K562 (cell line): ENCODE measurements at regions not wholly inside any gene's neighbourhood (a gene's known extent, or its start where the extent isn't known, plus 50 kb on each side); places are given as distances from the start of the nearest gene placed in this dataset.
A peak's percentile ranks its signal among the peaks of the same experiment; 100 is the strongest.

Experiments used
- ATAC-seq: fragments of 200-7000 bp; cut with Tn5 transposase; 3 replicates; pipeline ENCODE4 v1.9.1; 2020; ENCODE audit warnings: moderate library complexity
- BruUV-seq: library from RNA; stranded (reverse); fragments of 400-500 nt; replicated peaks from 2 replicates; lab custom pipeline; 2021; lab: Mats Ljungman, UMichigan
- CTCF ChIA-PET: fragments of 300-600 bp; formaldehyde crosslinking; extraction: SDS; loops from one replicate; lab custom pipeline; 2021; ENCODE audit warnings: low intra/inter-chr PET ratio; lab: Yijun Ruan, JAX
- POLR2A ChIA-PET: fragments of 300-600, 350-650 bp; sonication (Branson Sonifier 250); formaldehyde crosslinking; extraction: SDS; loops from one replicate; lab custom pipeline; 2021; ENCODE audit warnings: antibody characterized with exemption, inconsistent platforms; lab: Yijun Ruan, JAX
- DNase-seq, 4 experiments: peaks; one replicate each; pipeline versions ENCODE4 v3.0.0 to v3.0.0-alpha.2; 2011 to 2018; ENCODE audit warnings: low spot score in 3 of 4, mixed read lengths in 3 of 4; ENCODE audit errors: extremely low read depth in 1 of 4
- FAIRE-seq: peaks from 2 replicates; lab custom pipeline; 2011; peaks lifted over from hg19 to GRCh38; lab: Jason Lieb, UNC
- H2AFZ ChIP-seq: 2 replicates; pipeline ENCODE4 v1.6.0; 2011; ENCODE audit warnings: low read depth, low read length, control low read depth, inconsistent platforms
- H3K27ac ChIP-seq: fragments of 200-600 bp; 3 replicates; pipeline ENCODE4 v1.8.0; 2011; ENCODE audit warnings: low read depth, mild to moderate bottlenecking, control low read depth, inconsistent platforms, low read length, moderate library complexity, mixed read lengths; ENCODE audit errors: extremely low read depth
- H3K27me3 ChIP-seq, 2 experiments: fragments of 300-600 bp in 1 of 2; 2 replicates in 1 of 2; 3 replicates in 1 of 2; pipeline versions ENCODE4 v1.6.0 to v1.8.0; 2011; ENCODE audit warnings: inconsistent platforms in 2 of 2, low read length in 2 of 2, mild to moderate bottlenecking in 1 of 2, mixed read lengths in 1 of 2, moderate library complexity in 1 of 2; ENCODE audit not compliant: control insufficient read depth in 2 of 2, insufficient read depth in 2 of 2
- H3K36me3 ChIP-seq: fragments of 300-600 bp; 3 replicates; pipeline ENCODE4 v1.8.0; 2011; ENCODE audit warnings: mild to moderate bottlenecking, low read length, inconsistent platforms; ENCODE audit not compliant: control insufficient read depth, insufficient read depth
- H3K4me1 ChIP-seq, 2 experiments: fragments of 200-600 bp in 1 of 2; replicated peaks in 1 of 2; 2 replicates in 1 of 2; 3 replicates in 1 of 2; pipeline versions ENCODE4 v1.5.1 to v1.8.0; 2011; ENCODE audit warnings: inconsistent platforms in 2 of 2, low read length in 2 of 2, mild to moderate bottlenecking in 1 of 2, mixed read lengths in 1 of 2, moderate library complexity in 1 of 2; ENCODE audit not compliant: control insufficient read depth in 2 of 2, insufficient read depth in 2 of 2
- H3K4me2 ChIP-seq: 2 replicates; pipeline ENCODE4 v1.6.1; 2011; ENCODE audit warnings: low read length, control low read depth, inconsistent platforms, mixed read lengths; ENCODE audit not compliant: insufficient read depth
- H3K4me3 ChIP-seq: fragments of 200-600 bp; sonication (generic), shearing (Covaris generic); 2 replicates; pipeline ENCODE4 v1.5.1; 2016; ENCODE audit warnings: control low read depth, inconsistent platforms
- H3K79me2 ChIP-seq: fragments of 200-600 bp; 3 replicates; pipeline ENCODE4 v1.8.0; 2011; ENCODE audit warnings: low read length, inconsistent platforms; ENCODE audit not compliant: control insufficient read depth, insufficient read depth
- H3K9ac ChIP-seq, 2 experiments: 2 replicates each; pipeline versions ENCODE4 v1.6.0 to v1.6.1; 2011; ENCODE audit warnings: low read depth in 2 of 2, low read length in 2 of 2, control low read depth in 1 of 2, inconsistent platforms in 1 of 2, mild to moderate bottlenecking in 1 of 2, mixed read lengths in 1 of 2; ENCODE audit not compliant: insufficient read depth in 1 of 2
- H3K9me1 ChIP-seq: one replicate; pipeline ENCODE4 v1.6.0; 2011; ENCODE audit warnings: inconsistent platforms, mild to moderate bottlenecking, low read length, moderate library complexity; ENCODE audit not compliant: control insufficient read depth, insufficient read depth
- H3K9me3 ChIP-seq: replicated peaks from 2 replicates; pipeline ENCODE4 v1.5.1; 2011; ENCODE audit warnings: low read depth, low read length, inconsistent platforms; ENCODE audit not compliant: control insufficient read depth, insufficient read depth
- H4K20me1 ChIP-seq: replicated peaks from 2 replicates; pipeline ENCODE4 v1.6.1; 2011; ENCODE audit warnings: low read length, inconsistent platforms, mixed read lengths; ENCODE audit not compliant: control insufficient read depth, insufficient read depth
- CHD1 ChIP-seq: fragments of 200-600 bp; sonication (generic); IDR thresholded peaks from one replicate; pipeline ENCODE4 v1.6.1; 2012; ENCODE audit warnings: mild to moderate bottlenecking, moderate library complexity, low read length, inconsistent platforms
- CTCFL ChIP-seq: IDR thresholded peaks from 2 replicates; pipeline ENCODE4 v1.6.1; 2011; ENCODE audit warnings: borderline replicate concordance, low read depth, mild to moderate bottlenecking, moderate library complexity, low read length; ENCODE audit not compliant: insufficient read depth, poor library complexity, severe bottlenecking
- HDAC3 ChIP-seq: fragments of 450-650 bp; IDR thresholded peaks from 2 replicates; pipeline ENCODE4 v1.6.1; 2018; ENCODE audit warnings: borderline replicate concordance, mild to moderate bottlenecking, moderate library complexity; ENCODE audit not compliant: partially characterized antibody
- MCM2 ChIP-seq: fragments of 450-650 bp; IDR thresholded peaks from 2 replicates; pipeline ENCODE4 v1.6.1; 2017; ENCODE audit warnings: low read depth, mild to moderate bottlenecking
- NR2F6 ChIP-seq: fragments of 450-650 bp; formaldehyde crosslinking; IDR thresholded peaks from 2 replicates; pipeline ENCODE4 v1.4.0; 2020; ENCODE audit warnings: mild to moderate bottlenecking
- RBM39 ChIP-seq: fragments of 200-400 bp; formaldehyde crosslinking; optimal IDR thresholded peaks from 2 replicates; pipeline ENCODE3; 2018; ENCODE audit warnings: low read depth, low read length
- SMARCA5 ChIP-seq: fragments of 450-650 bp; IDR thresholded peaks from 2 replicates; pipeline ENCODE4 v1.6.1; 2016
- ZNF512 ChIP-seq: IDR thresholded peaks from 2 replicates; pipeline ENCODE4 v1.6.1; 2016; ENCODE audit warnings: missing genetic modification characterization, missing compliant biosample characterization
- WGBS: fragments of 100-300 bp; shearing (Covaris generic); methylation state at CpG from one replicate; pipeline ENCODE4 v1.1.6; 2016; ENCODE audit warnings: low coverage, mixed read lengths; ENCODE audit not compliant: insufficient coverage; ENCODE audit errors: missing lambda C conversion rate; 5-methylcytosine and 5-hydroxymethylcytosine counted together
- in situ Hi-C: fragments of 300-500 bp; cut with MboI; formaldehyde crosslinking; loops from 4 replicates; pipeline ENCODE4 v1.15.0; 2018; ENCODE audit warnings: inconsistent platforms, mixed read lengths
- intact Hi-C: fragments of 100-400 bp; cut with micrococcal nuclease; formaldehyde crosslinking; loops from 2 replicates; pipeline ENCODE4 v1.14.2; 2022

DNA sequence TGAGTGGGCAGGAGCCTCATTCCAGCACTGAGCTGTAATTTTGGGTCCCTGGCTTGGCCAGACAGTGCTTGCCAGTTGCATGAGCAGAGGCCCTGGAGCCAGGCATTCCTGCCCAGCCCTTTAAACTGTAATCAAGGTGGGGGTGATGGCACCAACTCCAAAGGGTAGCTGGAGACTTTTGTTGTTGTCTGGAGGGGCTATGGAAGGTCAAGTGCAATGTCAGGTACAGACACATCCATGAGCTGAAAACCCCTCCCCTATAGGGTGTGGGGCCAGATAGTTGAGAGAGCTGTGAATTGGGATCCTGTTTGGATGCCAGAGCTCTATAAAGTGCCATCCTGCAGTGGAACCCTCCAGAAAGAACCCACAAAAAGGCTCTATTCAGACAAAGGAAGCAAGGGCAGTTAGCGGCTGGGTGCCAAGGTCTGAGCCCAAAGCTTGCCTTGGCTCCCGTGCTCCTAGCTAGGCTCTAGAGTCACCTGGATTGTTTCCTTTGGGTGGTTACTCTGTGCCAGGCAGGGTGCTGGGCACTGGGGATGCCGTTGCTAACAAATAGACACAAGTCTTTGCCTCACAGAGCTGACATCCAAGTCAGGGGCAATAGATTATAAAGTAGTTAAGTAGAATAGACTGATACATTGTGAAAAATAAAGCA is 163.0 kb downstream of the EFNB1 start:
- WGBS: 10% methylated on average over 3 of the region's 3 CpGs
- CTCF ChIA-PET: no interaction called here

GRCh38 chrX:68990948-68991347 is 162.1 kb downstream of the EFNB1 start:
- no peaks in the 10 kb centered on the region for H3K9me3 ChIP-seq
- no peak overlapping the region for H2AFZ ChIP-seq
- H4K20me1 ChIP-seq: 0 out of 2 replicates have a peak, but pooled peaks cover 3% of the 10 kb centered on the region
- DNase-seq (no peak), FAIRE-seq (no peak), ATAC-seq (no peak)
- no peaks in the 10 kb centered on the region; a peak in 1 of 5 replicates for H3K4me1 ChIP-seq
- no peak overlapping the region for H3K9ac ChIP-seq
- H3K4me3 ChIP-seq: no peak overlapping the region
- ChIA-PET CTCF (no interaction called here), POLR2A (no interaction called here)
- no TSS peak for BruUV-seq
- in situ Hi-C loops: no loop called here
- H3K9me1 ChIP-seq: no peaks in the 10 kb centered on the region
- H3K79me2 ChIP-seq: no peaks in the 10 kb centered on the region
- H3K27me3 ChIP-seq: peaks cover 0 to 14% of the 10 kb centered on the region in 2 experiments; a peak in 2 of 5 replicates
- no peak overlapping the region for H3K27ac ChIP-seq
- WGBS: no CpG with 5 or more reads among the region's 1 CpG
- H3K36me3 ChIP-seq: no peaks in the 10 kb centered on the region
- no peak overlapping the region for H3K4me2 ChIP-seq
- TF ChIP-seq SMARCA5 (no peak), RBM39 (no peak), CTCFL (no peak), ZNF512 (tag) (peak; percentile 54; the same call in 1 of the 2 replicates), NR2F6 (no peak), CHD1 (no peak), HDAC3 (no peak)
- intact Hi-C loops: no loop called here

More for the DNA sequence above, 163.0 kb downstream of the EFNB1 start:
- Histone ChIP-seq H3K4me2 (no peak overlapping the region), H3K4me1 (no peaks in the 10 kb centered on the region; a peak in 1 of 5 replicates), H3K9me3 (no peaks in the 10 kb centered on the region), H3K36me3 (no peaks in the 10 kb centered on the region), H3K9ac (no peak overlapping the region), H4K20me1 (0 out of 2 replicates have a peak, but pooled peaks cover 3% of the 10 kb centered on the region), H3K27ac (no peak overlapping the region), H3K4me3 (no peak overlapping the region), H2AFZ (no peak overlapping the region), H3K9me1 (no peaks in the 10 kb centered on the region), H3K79me2 (no peaks in the 10 kb centered on the region), H3K27me3 (peaks cover 0 to 14% of the 10 kb centered on the region in 2 experiments; a peak in 3 of 5 replicates)
- POLR2A ChIA-PET: interaction anchor here (0.6 kb wide), 1 partner anchor 15 kb away, joined by 4 read pairs; no protein-coding TSS in a partner anchor
- no peak for FAIRE-seq
- TF ChIP-seq MCM2: no peak
- BruUV-seq: no TSS peak
- DNase-seq: peak in 1 of 4 experiments; percentile 1
- ATAC-seq: no peak
- intact Hi-C loops (no loop called here), in situ Hi-C loops (no loop called here)
